Globus pallidus (tissue), 1 donor: ENCODE measurements at regions not wholly inside any gene's neighbourhood (a gene's known extent, or its start where the extent isn't known, plus 50 kb on each side); places are given as distances from the start of the nearest gene placed in this dataset.

Experiments
- DNase-seq: peaks from one replicate; pipeline ENCODE4 v3.0.0-alpha.2; 2015; ENCODE audit warnings: low spot score

GRCh38 chr12:13841358-13841757 is 140.0 kb downstream of the GRIN2B start:
- no peak for DNase-seq

- DNase-seq = no peak
Observed at GRCh38 chr12:13839365-13840336, 141.8 kb downstream of the GRIN2B start.

- DNase-seq = no peak
Observed at GRCh38 chr12:13836099-13836498, 145.3 kb downstream of the GRIN2B start.

- DNase-seq = no peak
Observed at GRCh38 chr12:13835652-13836051, 145.8 kb downstream of the GRIN2B start.

- no peak for DNase-seq
Observed at GRCh38 chr12:13834241-13834640, 147.2 kb downstream of the GRIN2B start.

- no peak for DNase-seq
Observed at GRCh38 chr12:13817131-13817530, 164.3 kb downstream of the GRIN2B start.

- no peak for DNase-seq
Observed at GRCh38 chr12:13816394-13816793, 165.0 kb downstream of the GRIN2B start.

GRCh38 chr12:13812168-13812567 is 169.2 kb downstream of the GRIN2B start:
- no peak for DNase-seq

GRCh38 chr12:13811061-13811460 is 170.3 kb downstream of the GRIN2B start:
- DNase-seq = no peak

- DNase-seq = no peak
Observed at GRCh38 chr12:13805041-13805440, 176.4 kb downstream of the GRIN2B start.

- no peak for DNase-seq
Observed at GRCh38 chr12:13801543-13801942, 179.9 kb downstream of the GRIN2B start.

- DNase-seq = no peak
Observed at GRCh38 chr12:13799574-13799973, 181.8 kb downstream of the GRIN2B start.

GRCh38 chr12:13798162-13798561 is 183.2 kb downstream of the GRIN2B start:
- DNase-seq = no peak

- no peak for DNase-seq
Observed at GRCh38 chr12:13794706-13795105, 186.7 kb downstream of the GRIN2B start.

- DNase-seq = no peak
Observed at GRCh38 chr12:13790317-13790716, 191.1 kb downstream of the GRIN2B start.

- DNase-seq = no peak
Observed at GRCh38 chr12:13788626-13789025, 192.8 kb downstream of the GRIN2B start.

GRCh38 chr12:13786646-13787045 is 194.8 kb downstream of the GRIN2B start:
- no peak for DNase-seq

GRCh38 chr12:13784504-13784903 is 196.9 kb downstream of the GRIN2B start:
- no peak for DNase-seq

GRCh38 chr12:13780453-13780852 is 200.9 kb downstream of the GRIN2B start:
- DNase-seq = no peak

GRCh38 chr12:13777374-13777773 is 204.0 kb downstream of the GRIN2B start:
- no peak for DNase-seq

- no peak for DNase-seq
Observed at GRCh38 chr12:13772264-13772663, 209.1 kb downstream of the GRIN2B start.

GRCh38 chr12:13770576-13770975 is 210.8 kb downstream of the GRIN2B start:
- DNase-seq = no peak

GRCh38 chr12:13769966-13770365 is 211.4 kb downstream of the GRIN2B start:
- no peak for DNase-seq

GRCh38 chr12:13769273-13769672 is 212.1 kb downstream of the GRIN2B start:
- no peak for DNase-seq
